SH-SY5Y (cell line): ENCODE measurements at regions not wholly inside any gene's neighbourhood (a gene's known extent, or its start where the extent isn't known, plus 50 kb on each side); places are given as distances from the start of the nearest gene placed in this dataset.

Experiments used
- GATA2 ChIP-seq: IDR thresholded peaks from 2 replicates; pipeline ENCODE4 v1.6.1; 2011; ENCODE audit warnings: mild to moderate bottlenecking, low read depth, low read length
- GATA3 ChIP-seq: IDR thresholded peaks from 2 replicates; pipeline ENCODE4 v1.6.1; 2011; ENCODE audit warnings: low read depth, mild to moderate bottlenecking, low read length, moderate library complexity

- TF ChIP-seq GATA3 (no peak), GATA2 (no peak)
Observed at GRCh38 chr2:193251909-193252308, 1057.2 kb upstream of the TMEFF2 start.
